ENCODE measurements at regions not wholly inside any gene's neighbourhood (a gene's known extent, or its start where the extent isn't known, plus 50 kb on each side); places are given as distances from the start of the nearest gene placed in this dataset.

GRCh38 chr7:155192961-155193640 lies 104.6 kb upstream of the INSIG1 start:
- DNase-seq (no peak), ATAC-seq (no peak)
- no peak overlapping the region for H3K27ac ChIP-seq (ENCODE audit: low read length)
- H3K4me3 ChIP-seq (ENCODE audit: low read length): no peak overlapping the region
- H3K4me1 ChIP-seq (ENCODE audit: control insufficient read depth, insufficient read depth, low read length): no peaks in the 10 kb centered on the region
- 82% methylated on average over 11 of the region's 11 CpGs for WGBS
- intact Hi-C loops (cut with DNase I): loop anchor here in 1 of 4 donors (5.0 kb wide), 1 partner anchor 154 kb away; no protein-coding TSS in a partner anchor
- no peaks in the 10 kb centered on the region for H3K9me3 ChIP-seq (ENCODE audit: control insufficient read depth, low read length)
- H3K27me3 ChIP-seq (ENCODE audit: control insufficient read depth, insufficient read depth): no peaks in the 10 kb centered on the region

- H3K4me3 ChIP-seq (ENCODE audit: low read length): no peak overlapping the region
- intact Hi-C loops (cut with DNase I): loop anchor here in 1 of 4 donors (5.0 kb wide), 1 partner anchor 154 kb away; no protein-coding TSS in a partner anchor
- H3K9me3 ChIP-seq (ENCODE audit: control insufficient read depth, low read length): no peaks in the 10 kb centered on the region
- no peaks in the 10 kb centered on the region for H3K4me1 ChIP-seq (ENCODE audit: control insufficient read depth, insufficient read depth, low read length)
- 69% methylated on average over 3 of the region's 3 CpGs for WGBS
- no peak for ATAC-seq
- DNase-seq: no peak
- H3K27ac ChIP-seq (ENCODE audit: low read length): no peak overlapping the region
- H3K27me3 ChIP-seq (ENCODE audit: control insufficient read depth, insufficient read depth): no peaks in the 10 kb centered on the region
These were observed 104.0 kb upstream of the INSIG1 start for GRCh38 chr7:155193716-155194115.

DNA sequence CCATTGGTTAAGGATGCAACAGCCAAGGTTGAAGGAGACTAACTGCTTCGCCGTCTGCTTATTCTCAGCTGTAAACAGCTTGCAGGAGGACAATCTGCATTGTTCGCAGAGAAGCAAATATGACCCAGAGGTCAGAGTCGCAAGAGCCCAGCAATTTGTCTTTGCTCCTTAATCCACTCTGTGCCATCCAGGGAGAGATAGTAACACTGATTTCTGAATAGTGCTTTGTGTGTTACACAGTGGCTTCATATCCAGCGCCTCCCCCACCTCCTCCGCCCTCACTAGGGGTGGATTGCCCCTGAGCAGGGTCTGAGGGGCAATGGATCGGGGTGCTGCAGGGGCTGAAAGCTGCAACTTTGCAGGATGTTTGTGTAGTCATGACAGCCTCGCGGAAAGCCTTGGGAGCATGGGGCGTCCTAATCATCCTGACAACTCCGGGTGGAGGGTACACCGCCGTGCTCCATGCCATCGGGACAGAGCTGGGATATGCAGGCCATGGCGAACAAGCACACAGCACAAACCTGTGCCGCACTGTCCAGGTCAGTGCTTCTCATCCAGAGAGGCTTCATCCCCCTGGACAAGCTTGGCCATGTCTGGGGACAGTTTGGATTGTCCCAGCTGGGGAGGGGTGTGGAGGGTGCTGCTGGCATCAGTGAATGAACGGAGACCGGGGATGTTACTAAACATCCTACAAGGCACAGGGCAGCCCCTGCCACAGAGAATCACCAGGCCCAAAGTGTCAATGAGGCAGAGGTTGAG lies 103.1 kb upstream of the INSIG1 start:
- Histone ChIP-seq H3K4me1 (ENCODE audit: control insufficient read depth, insufficient read depth, low read length) (no peaks in the 10 kb centered on the region), H3K27me3 (ENCODE audit: control insufficient read depth, insufficient read depth) (no peaks in the 10 kb centered on the region), H3K9me3 (ENCODE audit: control insufficient read depth, low read length) (no peaks in the 10 kb centered on the region), H3K4me3 (ENCODE audit: low read length) (no peak overlapping the region), H3K27ac (ENCODE audit: low read length) (no peak overlapping the region)
- intact Hi-C loops (cut with DNase I): loop anchor here in 1 of 4 donors (5.0 kb wide), 1 partner anchor 153 kb away; no protein-coding TSS in a partner anchor
- ATAC-seq: peak in 1 of 2 donors; percentile 11
- 72% methylated on average over 18 of the region's 18 CpGs for WGBS
- no peak for DNase-seq

- WGBS: 56% methylated on average over 1 of the region's 1 CpG
- ATAC-seq: no peak
- Histone ChIP-seq H3K4me3 (ENCODE audit: low read length) (no peak overlapping the region), H3K4me1 (ENCODE audit: control insufficient read depth, insufficient read depth, low read length) (no peaks in the 10 kb centered on the region), H3K27ac (ENCODE audit: low read length) (no peak overlapping the region), H3K9me3 (ENCODE audit: control insufficient read depth, low read length) (no peaks in the 10 kb centered on the region), H3K27me3 (ENCODE audit: control insufficient read depth, insufficient read depth) (no peaks in the 10 kb centered on the region)
- intact Hi-C loops (cut with DNase I): no loop called here
- DNase-seq: no peak
These were observed 101.6 kb upstream of the INSIG1 start for GRCh38 chr7:155195939-155196523.

DNA sequence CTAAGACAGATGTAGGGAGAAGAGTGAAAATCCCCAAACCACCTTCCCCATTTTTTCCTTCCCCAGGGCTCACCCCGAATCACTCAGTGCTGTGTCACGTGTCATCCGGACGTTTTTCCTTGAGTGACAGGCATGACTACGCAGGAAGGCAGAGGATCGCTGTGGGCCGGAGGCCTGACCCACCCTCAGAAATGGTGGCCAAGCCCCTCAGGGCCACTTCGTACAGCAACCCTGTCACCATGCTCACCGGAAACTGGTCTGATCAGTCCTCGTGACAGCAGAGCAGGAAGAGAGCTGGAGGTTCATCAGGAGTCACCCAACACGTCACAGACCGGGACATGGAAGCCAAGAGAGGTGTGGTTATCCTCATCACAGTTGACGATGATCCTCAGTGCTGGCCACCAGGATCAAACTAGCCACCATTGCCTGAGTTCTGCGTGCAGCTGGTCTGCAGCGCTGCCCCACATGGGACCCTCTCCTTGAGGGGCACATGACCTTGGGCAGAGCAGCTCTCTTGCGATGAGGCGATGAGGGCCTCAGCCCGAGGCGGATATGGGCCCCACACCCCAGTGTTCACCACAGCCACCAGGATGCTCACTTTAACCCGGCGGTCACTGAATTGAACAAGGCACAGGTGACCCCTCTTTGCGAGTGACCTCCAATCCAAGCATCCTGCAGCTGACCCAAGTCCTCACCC lies 99.3 kb upstream of the INSIG1 start:
- WGBS: 80% methylated on average over 22 of the region's 22 CpGs

GRCh38 chr7:155198901-155199845 lies 98.5 kb upstream of the INSIG1 start:
- no peak overlapping the region for H3K4me3 ChIP-seq (ENCODE audit: low read length)
- ATAC-seq (no peak), DNase-seq (no peak)
- 80% methylated on average over 13 of the region's 13 CpGs for WGBS
- H3K27me3 ChIP-seq (ENCODE audit: control insufficient read depth, insufficient read depth): no peaks in the 10 kb centered on the region
- intact Hi-C loops (cut with DNase I): no loop called here
- no peak overlapping the region for H3K27ac ChIP-seq (ENCODE audit: low read length)
- no peaks in the 10 kb centered on the region for H3K4me1 ChIP-seq (ENCODE audit: control insufficient read depth, insufficient read depth, low read length)
- no peaks in the 10 kb centered on the region for H3K9me3 ChIP-seq (ENCODE audit: control insufficient read depth, low read length)

More for the DNA sequence above, 99.3 kb upstream of the INSIG1 start:
- no peak for DNase-seq
- intact Hi-C loops (cut with DNase I): no loop called here
- H3K27ac ChIP-seq (ENCODE audit: low read length): no peak overlapping the region
- H3K9me3 ChIP-seq (ENCODE audit: control insufficient read depth, low read length): no peaks in the 10 kb centered on the region
- ATAC-seq: no peak
- no peak overlapping the region for H3K4me3 ChIP-seq (ENCODE audit: low read length)
- H3K4me1 ChIP-seq (ENCODE audit: control insufficient read depth, insufficient read depth, low read length): no peaks in the 10 kb centered on the region
- no peaks in the 10 kb centered on the region for H3K27me3 ChIP-seq (ENCODE audit: control insufficient read depth, insufficient read depth)

GRCh38 chr7:155201325-155202087 lies 96.2 kb upstream of the INSIG1 start:
- Histone ChIP-seq H3K9me3 (ENCODE audit: control insufficient read depth, low read length) (no peaks in the 10 kb centered on the region), H3K4me3 (ENCODE audit: low read length) (no peak overlapping the region), H3K4me1 (ENCODE audit: control insufficient read depth, insufficient read depth, low read length) (no peaks in the 10 kb centered on the region), H3K27ac (ENCODE audit: low read length) (no peak overlapping the region), H3K27me3 (ENCODE audit: control insufficient read depth, insufficient read depth) (no peaks in the 10 kb centered on the region)
- intact Hi-C loops (cut with DNase I): no loop called here
- WGBS: 87% methylated on average over 17 of the region's 17 CpGs
- ATAC-seq (no peak), DNase-seq (no peak)

- intact Hi-C loops (cut with DNase I): no loop called here
- 87% methylated on average over 15 of the region's 15 CpGs for WGBS
- no peaks in the 10 kb centered on the region for H3K9me3 ChIP-seq (ENCODE audit: control insufficient read depth, low read length)
- no peak for ATAC-seq
- H3K27ac ChIP-seq (ENCODE audit: low read length): no peak overlapping the region
- H3K4me3 ChIP-seq (ENCODE audit: low read length): no peak overlapping the region
- H3K27me3 ChIP-seq (ENCODE audit: control insufficient read depth, insufficient read depth): no peaks in the 10 kb centered on the region
- DNase-seq: no peak
- no peaks in the 10 kb centered on the region for H3K4me1 ChIP-seq (ENCODE audit: control insufficient read depth, insufficient read depth, low read length)
These were observed 95.4 kb upstream of the INSIG1 start for GRCh38 chr7:155202106-155202871.
